HCT116 (cell line): ENCODE measurements at regions not wholly inside any gene's neighbourhood (a gene's known extent, or its start where the extent isn't known, plus 50 kb on each side); places are given as distances from the start of the nearest gene placed in this dataset.

Experiments used
- CTCF ChIP-seq, 3 experiments: fragments of 200-600 bp in 1 of 3; sonication (generic) in 1 of 3; IDR thresholded peaks in 2 of 3; conservative IDR thresholded peaks in 1 of 3; 2 replicates each; pipeline ENCODE4 v1.5.1; 2012 to 2017; ENCODE audit warnings: low read depth in 2 of 3, low read length in 2 of 3, antibody characterized with exemption in 1 of 3, borderline replicate concordance in 1 of 3, control low read depth in 1 of 3, mild to moderate bottlenecking in 1 of 3, mixed read lengths in 1 of 3, mixed run types in 1 of 3, moderate library complexity in 1 of 3; ENCODE audit not compliant: insufficient read depth in 1 of 3
- EZH2 ChIP-seq: fragments of 200-600 bp; sonication (generic); IDR thresholded peaks from 2 replicates; pipeline ENCODE4 v1.6.1; 2017; ENCODE audit warnings: antibody characterized with exemption, mixed run types
- EZH2phosphoT487 ChIP-seq: fragments of 200-600 bp; IDR thresholded peaks from 2 replicates; pipeline ENCODE4 v1.6.1; 2018; ENCODE audit warnings: antibody characterized with exemption, borderline replicate concordance
- JUND ChIP-seq: IDR thresholded peaks from 2 replicates; pipeline ENCODE4 v1.6.1; 2012
- POLR2A ChIP-seq: IDR thresholded peaks from 2 replicates; pipeline ENCODE4 v1.7.0; 2011; ENCODE audit warnings: borderline replicate concordance; ENCODE audit not compliant: insufficient read depth, insufficient read length; ENCODE audit errors: extremely low read depth
- POLR2AphosphoS5 ChIP-seq: IDR thresholded peaks from 2 replicates; pipeline ENCODE4 v1.6.1; 2011; ENCODE audit warnings: mild to moderate bottlenecking, low read depth, low read length, moderate library complexity
- SP1 ChIP-seq: IDR thresholded peaks from 2 replicates; pipeline ENCODE4 v1.6.1; 2012; ENCODE audit warnings: low read depth
- ZFX ChIP-seq: fragments of 450-650 bp; IDR thresholded peaks from 2 replicates; pipeline ENCODE4 v1.6.1; 2017
- ZNF274 ChIP-seq: fragments of 200-500 bp; sonication (Bioruptor generic); IDR thresholded peaks from 2 replicates; pipeline ENCODE4 v1.6.1; 2014; ENCODE audit warnings: mild to moderate bottlenecking, low read depth, low read length, inconsistent platforms
- TF ChIP-seq, protein P1 (sequence below): IDR thresholded peaks from 2 replicates; pipeline ENCODE4 v1.6.1; 2011; ENCODE audit warnings: mild to moderate bottlenecking, low read length, moderate library complexity; ENCODE audit not compliant: insufficient replicate concordance; ENCODE audit errors: extremely low read depth
- TF ChIP-seq, protein P2 (sequence below): IDR thresholded peaks from 2 replicates; pipeline ENCODE4 v1.6.1; 2012; ENCODE audit warnings: low read depth

GRCh38 chr11:103676413-103676812 is 360.0 kb upstream of the DDI1 start:
- no peak for TF ChIP-seq CTCF (IDR thresholded peaks at IDR 0.05 in 2 of 3, conservative IDR thresholded peaks at IDR 0.05 in 1 of 3; ENCODE audit: borderline replicate concordance in 1 of 3, insufficient read depth in 1 of 3, low read depth in 2 of 3, low read length in 2 of 3)
- TF ChIP-seq EZH2phosphoT487 = no peak
- TF ChIP-seq POLR2AphosphoS5 = no peak
- TF ChIP-seq ZNF274 = no peak
- TF ChIP-seq EZH2 = no peak
- TF ChIP-seq JUND = no peak
- TF ChIP-seq SP1 = no peak
- TF ChIP-seq ZFX = no peak
- TF ChIP-seq, protein P1, sequence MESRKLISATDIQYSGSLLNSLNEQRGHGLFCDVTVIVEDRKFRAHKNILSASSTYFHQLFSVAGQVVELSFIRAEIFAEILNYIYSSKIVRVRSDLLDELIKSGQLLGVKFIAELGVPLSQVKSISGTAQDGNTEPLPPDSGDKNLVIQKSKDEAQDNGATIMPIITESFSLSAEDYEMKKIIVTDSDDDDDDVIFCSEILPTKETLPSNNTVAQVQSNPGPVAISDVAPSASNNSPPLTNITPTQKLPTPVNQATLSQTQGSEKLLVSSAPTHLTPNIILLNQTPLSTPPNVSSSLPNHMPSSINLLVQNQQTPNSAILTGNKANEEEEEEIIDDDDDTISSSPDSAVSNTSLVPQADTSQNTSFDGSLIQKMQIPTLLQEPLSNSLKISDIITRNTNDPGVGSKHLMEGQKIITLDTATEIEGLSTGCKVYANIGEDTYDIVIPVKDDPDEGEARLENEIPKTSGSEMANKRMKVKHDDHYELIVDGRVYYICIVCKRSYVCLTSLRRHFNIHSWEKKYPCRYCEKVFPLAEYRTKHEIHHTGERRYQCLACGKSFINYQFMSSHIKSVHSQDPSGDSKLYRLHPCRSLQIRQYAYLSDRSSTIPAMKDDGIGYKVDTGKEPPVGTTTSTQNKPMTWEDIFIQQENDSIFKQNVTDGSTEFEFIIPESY = no peak
- no peak for TF ChIP-seq POLR2A
- TF ChIP-seq, protein P2, sequence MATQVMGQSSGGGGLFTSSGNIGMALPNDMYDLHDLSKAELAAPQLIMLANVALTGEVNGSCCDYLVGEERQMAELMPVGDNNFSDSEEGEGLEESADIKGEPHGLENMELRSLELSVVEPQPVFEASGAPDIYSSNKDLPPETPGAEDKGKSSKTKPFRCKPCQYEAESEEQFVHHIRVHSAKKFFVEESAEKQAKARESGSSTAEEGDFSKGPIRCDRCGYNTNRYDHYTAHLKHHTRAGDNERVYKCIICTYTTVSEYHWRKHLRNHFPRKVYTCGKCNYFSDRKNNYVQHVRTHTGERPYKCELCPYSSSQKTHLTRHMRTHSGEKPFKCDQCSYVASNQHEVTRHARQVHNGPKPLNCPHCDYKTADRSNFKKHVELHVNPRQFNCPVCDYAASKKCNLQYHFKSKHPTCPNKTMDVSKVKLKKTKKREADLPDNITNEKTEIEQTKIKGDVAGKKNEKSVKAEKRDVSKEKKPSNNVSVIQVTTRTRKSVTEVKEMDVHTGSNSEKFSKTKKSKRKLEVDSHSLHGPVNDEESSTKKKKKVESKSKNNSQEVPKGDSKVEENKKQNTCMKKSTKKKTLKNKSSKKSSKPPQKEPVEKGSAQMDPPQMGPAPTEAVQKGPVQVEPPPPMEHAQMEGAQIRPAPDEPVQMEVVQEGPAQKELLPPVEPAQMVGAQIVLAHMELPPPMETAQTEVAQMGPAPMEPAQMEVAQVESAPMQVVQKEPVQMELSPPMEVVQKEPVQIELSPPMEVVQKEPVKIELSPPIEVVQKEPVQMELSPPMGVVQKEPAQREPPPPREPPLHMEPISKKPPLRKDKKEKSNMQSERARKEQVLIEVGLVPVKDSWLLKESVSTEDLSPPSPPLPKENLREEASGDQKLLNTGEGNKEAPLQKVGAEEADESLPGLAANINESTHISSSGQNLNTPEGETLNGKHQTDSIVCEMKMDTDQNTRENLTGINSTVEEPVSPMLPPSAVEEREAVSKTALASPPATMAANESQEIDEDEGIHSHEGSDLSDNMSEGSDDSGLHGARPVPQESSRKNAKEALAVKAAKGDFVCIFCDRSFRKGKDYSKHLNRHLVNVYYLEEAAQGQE = no peak
